22Rv1 (cell line): ENCODE measurements at regions not wholly inside any gene's neighbourhood (a gene's known extent, or its start where the extent isn't known, plus 50 kb on each side); places are given as distances from the start of the nearest gene placed in this dataset.

Source experiments
- CTCF ChIP-seq: fragments of 450-650 bp; IDR thresholded peaks from 2 replicates; pipeline ENCODE4 v1.5.1; 2017; ENCODE audit warnings: mild to moderate bottlenecking
- ZFX ChIP-seq: fragments of 450-650 bp; IDR thresholded peaks from 2 replicates; pipeline ENCODE4 v1.6.1; 2017; ENCODE audit warnings: antibody characterized with exemption, borderline replicate concordance

- TF ChIP-seq CTCF (no peak), ZFX (no peak)
Observed at GRCh38 chr4:138685316-138685715, 330.3 kb upstream of the NOCT start.
